Stimulated activated CD4-positive, alpha-beta T cell treated with anti-CD3 and anti-CD28 coated beads, Interleukin-4, amount 100 ng/mL, for 1 hour (primary cell): ENCODE measurements at regions not wholly inside any gene's neighbourhood (a gene's known extent, or its start where the extent isn't known, plus 50 kb on each side); places are given as distances from the start of the nearest gene placed in this dataset.

Experiments
- DNase-seq: peaks from one replicate; pipeline ENCODE4 v3.0.0-alpha.2; 2020

DNA sequence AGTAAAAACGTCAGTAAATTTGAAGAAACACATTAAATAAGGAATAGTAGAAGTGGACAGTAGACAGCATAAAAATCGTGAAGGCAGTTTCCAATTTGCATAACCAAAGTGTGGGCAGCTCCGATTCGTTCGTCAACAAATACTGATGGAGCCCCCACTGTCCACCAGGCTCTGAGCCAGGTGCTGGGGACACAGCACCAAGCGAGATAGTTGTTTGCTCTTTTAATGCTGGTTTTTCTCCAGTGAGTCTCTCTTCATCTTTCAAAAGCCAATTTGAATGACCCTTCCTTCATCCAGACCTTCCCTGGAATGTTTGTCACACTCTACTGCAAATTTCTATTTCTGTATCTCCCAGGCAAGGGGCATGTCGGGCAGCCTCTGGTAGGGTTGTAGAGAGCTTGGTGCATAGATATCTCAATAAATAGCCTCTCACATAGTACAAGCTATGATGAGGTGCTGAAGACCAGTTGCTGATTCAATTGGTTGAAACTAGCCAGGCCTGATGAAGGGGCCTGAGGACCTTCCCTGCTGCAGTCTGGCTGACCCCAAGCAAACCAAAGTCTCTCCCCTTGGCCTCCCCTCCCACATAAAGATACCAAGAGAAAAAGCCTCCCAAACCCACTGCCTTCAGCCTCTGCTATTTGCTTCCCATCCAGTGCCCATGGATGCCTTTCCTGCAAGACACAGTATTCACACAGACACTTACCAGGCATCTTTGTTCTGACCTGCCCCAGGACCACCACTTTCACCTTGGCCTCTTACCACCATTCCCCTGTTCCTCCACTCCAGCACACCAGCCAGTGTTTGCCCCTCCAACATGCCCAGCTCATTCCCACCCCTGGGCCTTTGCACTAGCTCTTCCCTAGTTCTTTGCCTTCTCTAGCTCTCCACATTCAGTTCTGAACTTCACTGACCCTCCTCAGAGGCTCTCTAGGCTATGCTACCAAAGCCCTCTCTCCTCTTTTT lies 125.2 kb downstream of the CEBPB start:
- no peak for DNase-seq

DNA sequence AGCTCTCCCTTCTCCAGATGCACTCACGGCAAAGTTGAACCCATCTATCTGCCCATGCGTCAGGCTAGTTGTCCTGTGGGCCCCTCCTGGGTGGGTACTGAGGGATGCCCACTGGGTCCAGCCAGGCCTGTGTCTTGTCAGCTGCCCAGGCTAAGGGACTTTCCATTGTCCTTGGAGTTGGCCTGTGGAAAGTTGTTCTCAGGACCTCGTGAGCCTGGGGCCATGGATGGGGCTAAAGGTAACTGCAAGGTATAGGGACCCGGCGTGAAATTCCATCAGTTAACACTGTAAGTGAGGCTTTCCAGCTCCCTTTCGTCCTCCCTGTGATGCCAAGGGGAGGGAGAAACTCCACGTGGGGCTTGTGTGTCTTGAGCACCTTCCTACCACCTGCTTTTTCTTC lies 126.5 kb downstream of the CEBPB start:
- DNase-seq: no peak

- no peak for DNase-seq
Measured at GRCh38 chr20:50317609-50318008, 127.0 kb downstream of the CEBPB start.

- DNase-seq: no peak
Measured at GRCh38 chr20:50318710-50319109, 128.1 kb downstream of the CEBPB start.

DNA sequence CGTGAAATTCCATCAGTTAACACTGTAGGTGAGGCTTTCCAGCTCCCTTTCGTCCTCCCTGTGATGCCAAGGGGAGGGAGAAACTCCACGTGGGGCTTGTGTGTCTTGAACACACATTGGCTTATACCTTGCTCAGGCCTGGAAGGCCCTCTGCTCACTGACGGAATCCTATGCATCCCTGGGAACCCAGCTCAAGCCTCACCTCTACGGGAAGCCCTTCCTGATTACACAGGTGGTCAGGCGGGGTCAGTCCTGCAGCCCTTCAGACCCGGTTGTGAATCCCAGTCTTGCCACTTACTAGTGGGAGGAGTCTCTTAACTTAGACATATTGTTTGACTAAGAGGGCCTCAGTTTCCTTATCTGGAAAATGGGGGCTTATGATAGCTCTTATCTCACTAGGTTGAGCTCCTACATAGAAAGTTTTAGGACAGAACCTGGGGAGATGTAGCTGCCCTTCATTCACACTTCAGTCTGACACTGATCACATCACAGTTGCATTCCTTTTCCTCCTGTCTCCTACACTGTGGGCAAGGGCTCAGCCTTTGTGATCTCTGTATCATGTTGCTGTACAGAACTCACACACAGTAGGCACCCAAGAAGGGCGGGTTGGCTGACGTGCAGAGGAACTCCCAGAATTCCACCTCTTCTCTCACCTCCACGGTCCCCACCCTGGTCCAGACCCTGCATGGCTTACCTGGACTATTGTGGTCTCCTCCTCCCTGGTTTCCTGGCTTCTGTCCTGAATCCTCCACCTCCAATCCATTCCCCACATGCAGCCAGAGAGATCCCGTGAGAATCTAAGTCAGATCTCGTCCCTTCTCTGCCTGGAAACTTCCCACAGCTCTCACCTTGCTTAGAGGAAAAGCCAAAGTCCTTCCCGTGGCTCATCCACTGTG lies 129.6 kb downstream of the CEBPB start:
- DNase-seq: no peak

DNA sequence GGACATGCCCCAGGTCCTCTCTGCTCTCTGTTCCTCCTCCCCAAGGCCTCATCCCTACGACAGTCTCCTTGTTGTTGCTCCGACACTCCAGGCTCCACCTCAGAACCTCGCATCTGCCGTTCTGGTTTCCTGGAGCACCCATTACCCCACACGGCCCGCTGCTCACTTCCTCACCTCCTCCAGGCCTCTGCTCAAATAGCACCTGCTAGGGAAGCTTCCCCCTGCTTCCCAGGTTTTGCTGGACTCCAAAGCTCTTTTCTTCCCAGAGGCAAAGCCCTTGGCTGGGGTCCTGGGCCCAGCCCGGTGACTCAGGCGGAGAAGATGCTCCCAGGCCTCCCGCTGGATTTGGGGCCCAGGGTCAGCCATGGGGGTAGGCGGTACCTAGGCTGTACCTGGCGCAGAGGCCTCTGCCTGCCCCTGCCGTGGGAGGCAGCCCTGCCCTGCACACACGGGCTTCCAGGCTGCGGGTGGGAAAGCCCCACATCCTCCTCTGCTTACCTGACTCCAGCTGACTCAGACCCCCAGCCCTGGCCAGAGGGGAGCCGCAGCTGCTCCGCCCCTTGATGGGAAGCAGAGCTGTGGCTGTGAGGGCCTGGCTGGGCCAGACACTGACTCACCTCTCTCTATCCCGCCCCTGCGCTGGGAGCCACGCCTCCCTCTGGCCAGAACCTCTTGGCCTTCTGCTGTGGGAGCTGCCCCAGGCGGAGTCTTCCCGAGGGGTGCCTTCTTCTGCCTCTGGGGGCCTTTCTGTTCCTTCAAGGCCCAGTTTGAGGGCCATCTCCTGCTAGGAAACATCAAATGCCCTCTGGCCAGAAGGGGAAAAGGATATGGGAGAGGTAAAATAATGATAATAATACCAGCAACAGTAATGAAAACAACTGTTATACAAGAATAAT lies 130.5 kb downstream of the CEBPB start:
- DNase-seq: peak; percentile 6

GRCh38 chr20:50321797-50322480 lies 131.3 kb downstream of the CEBPB start:
- DNase-seq: no peak

- DNase-seq: no peak
Measured at GRCh38 chr20:50322703-50323131, 132.1 kb downstream of the CEBPB start.

GRCh38 chr20:50323209-50323608 lies 132.6 kb downstream of the CEBPB start:
- DNase-seq: no peak

- no peak for DNase-seq
Measured at GRCh38 chr20:50323777-50324775, 133.4 kb downstream of the CEBPB start.

DNA sequence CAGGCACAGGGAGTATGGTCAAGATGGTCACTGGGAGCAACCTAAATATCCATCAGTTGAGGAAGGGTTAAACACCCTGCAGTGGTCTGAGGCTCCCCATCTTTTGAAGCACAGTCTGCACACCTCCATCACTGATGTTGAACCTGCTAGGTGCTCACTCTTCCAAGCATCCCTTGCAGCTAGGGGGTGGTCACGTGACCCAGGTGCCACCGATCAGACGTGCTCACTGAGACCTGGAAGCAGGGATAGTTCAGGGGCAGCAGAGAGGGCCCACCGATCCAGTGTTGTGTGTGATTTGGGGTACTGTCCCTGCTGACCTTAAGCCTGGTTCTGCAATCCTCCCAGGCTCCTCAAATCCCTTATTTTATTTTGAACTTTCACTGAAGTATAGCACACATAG lies 134.6 kb downstream of the CEBPB start:
- no peak for DNase-seq

- no peak for DNase-seq
Measured at GRCh38 chr20:50325651-50326050, 135.0 kb downstream of the CEBPB start.

- no peak for DNase-seq
Measured at GRCh38 chr20:50327666-50328065, 137.0 kb downstream of the CEBPB start.

- DNase-seq: no peak
Measured at GRCh38 chr20:50328222-50328979, 137.8 kb downstream of the CEBPB start.

DNA sequence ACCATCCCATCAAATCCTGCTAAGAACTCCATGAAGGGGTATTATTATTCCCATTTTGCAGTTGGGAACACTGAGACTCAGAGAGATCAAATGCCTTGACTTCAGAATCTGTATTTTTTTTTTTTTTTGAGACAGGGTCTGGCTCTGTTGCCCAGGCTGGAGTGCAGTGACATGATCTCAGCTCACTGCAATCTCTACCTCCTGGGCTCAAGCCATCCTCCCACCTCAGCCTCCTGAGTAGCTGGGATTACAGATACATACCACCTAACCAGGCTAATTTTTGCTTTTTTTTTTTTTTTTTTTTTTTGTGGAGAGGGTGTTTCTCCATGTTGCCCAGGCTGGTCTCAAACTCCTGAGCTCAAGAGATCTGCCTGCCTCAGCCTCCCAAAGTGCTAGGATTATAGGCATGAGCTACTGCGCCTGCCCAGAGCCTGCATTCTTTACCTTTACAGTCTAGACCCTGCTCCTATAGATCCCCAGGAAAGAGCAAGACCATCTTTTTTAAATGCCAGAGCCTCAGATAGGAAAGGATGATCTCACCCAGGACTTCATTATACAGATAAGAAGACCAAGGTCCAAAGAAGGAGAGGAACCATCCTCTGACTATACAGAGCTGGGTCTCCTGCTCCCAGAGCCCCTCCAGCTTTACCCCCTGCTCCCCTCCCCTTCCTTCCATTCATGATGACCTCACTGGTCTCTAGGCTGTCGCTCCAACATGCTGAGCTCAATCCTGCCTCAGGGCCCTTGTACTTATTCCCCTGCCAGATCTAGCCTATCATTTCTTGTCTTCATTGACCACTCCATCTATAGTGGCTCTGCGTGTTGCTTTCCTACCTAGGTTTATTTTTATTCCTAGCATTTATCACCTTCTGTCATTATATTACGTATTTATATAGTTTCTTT lies 138.6 kb downstream of the CEBPB start:
- no peak for DNase-seq

GRCh38 chr20:50329981-50330503 lies 139.4 kb downstream of the CEBPB start:
- DNase-seq: no peak

DNA sequence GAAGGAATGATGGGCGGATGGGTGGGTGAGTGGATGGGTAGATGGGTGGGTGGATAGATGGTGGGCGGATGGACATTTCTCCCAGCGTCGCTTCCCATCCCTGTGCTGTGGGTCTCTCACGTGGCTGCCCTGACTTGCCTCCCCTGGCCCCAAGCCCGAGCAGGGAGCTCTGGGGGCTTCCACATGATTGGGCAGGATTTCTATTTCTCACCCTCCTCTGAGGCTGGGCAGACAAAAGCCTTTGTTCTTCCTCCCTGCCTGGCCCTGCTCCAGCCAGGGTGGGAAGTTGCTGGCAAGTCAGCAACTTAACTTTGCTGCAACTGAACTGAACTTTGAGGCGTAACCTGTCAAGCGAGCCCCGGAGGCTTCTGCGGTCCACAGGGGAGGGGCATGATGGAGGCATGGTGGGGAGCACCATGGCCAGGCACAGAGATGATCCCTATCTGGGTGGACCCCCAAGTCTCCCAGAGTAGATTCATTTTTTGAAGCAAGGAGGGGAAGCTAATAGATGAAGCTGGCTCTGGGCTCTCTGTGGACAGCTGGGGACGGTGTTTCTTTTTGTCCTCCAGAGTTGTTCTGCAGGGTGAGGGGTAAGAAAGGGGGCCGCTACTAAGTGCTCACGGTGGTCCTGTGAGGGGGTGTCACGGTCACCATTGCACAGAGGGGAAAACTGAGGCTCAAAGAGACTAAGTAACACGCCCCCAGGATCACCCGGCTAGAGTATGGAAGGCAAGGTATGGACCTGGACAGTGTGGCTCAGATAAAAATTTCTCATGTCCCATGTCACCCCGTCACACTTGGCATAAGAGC lies 140.1 kb downstream of the CEBPB start:
- no peak for DNase-seq
